IMR-90 (cell line): ENCODE measurements at regions not wholly inside any gene's neighbourhood (a gene's known extent, or its start where the extent isn't known, plus 50 kb on each side); places are given as distances from the start of the nearest gene placed in this dataset.
"Not testable (repeated sequence)": the region's sequence is repeated elsewhere in the genome, so short reads cannot be mapped to it uniquely, and the experiment has no call there.

Source experiments
- ATAC-seq: fragments of 200-7000 bp; cut with Tn5 transposase; 2 replicates; pipeline ENCODE4 v1.9.1; 2020; ENCODE audit warnings: low read depth, mild to moderate bottlenecking, moderate library complexity
- BruUV-seq: library from RNA; stranded (reverse); fragments of 400-500 nt; replicated peaks from 2 replicates; lab custom pipeline; 2021; lab: Mats Ljungman, UMichigan
- CTCF ChIA-PET: fragments of 300-600 bp; formaldehyde crosslinking; extraction: SDS; loops from one replicate; lab custom pipeline; 2021; ENCODE audit warnings: antibody characterized with exemption; lab: Yijun Ruan, JAX
- POLR2A ChIA-PET: fragments of 300-600 bp; sonication (Branson Sonifier 250); formaldehyde crosslinking; loops from one replicate; lab custom pipeline; 2022; ENCODE audit warnings: antibody characterized with exemption; ENCODE audit not compliant: unreplicated experiment; lab: Charles Lee
- DNase-seq: peaks from one replicate; pipeline ENCODE4 v3.0.0; 2013
- H2AFZ ChIP-seq: replicated peaks from 2 replicates; pipeline ENCODE3; 2013; ENCODE audit warnings: low read length, mild to moderate bottlenecking; ENCODE audit not compliant: poor library complexity
- H2AK5ac ChIP-seq: 2 replicates; pipeline ENCODE4 v1.6.1; 2013; ENCODE audit warnings: low read depth, low read length, inconsistent platforms
- H2AK9ac ChIP-seq: replicated peaks from 2 replicates; pipeline ENCODE3; 2013; ENCODE audit warnings: mild to moderate bottlenecking, low read depth, low read length, moderate library complexity; ENCODE audit not compliant: poor library complexity
- H2BK120ac ChIP-seq: 2 replicates; pipeline ENCODE4 v1.6.1; 2013; ENCODE audit warnings: low read depth, low read length, inconsistent platforms
- H2BK15ac ChIP-seq: 3 replicates; pipeline ENCODE4 v1.6.1; 2013; ENCODE audit warnings: low read depth, low read length, inconsistent platforms
- H2BK20ac ChIP-seq: 2 replicates; pipeline ENCODE4 v1.6.1; 2013; ENCODE audit warnings: low read depth, mild to moderate bottlenecking, inconsistent platforms, low read length, moderate library complexity
- H2BK5ac ChIP-seq: 2 replicates; pipeline ENCODE4 v1.6.1; 2013; ENCODE audit warnings: mild to moderate bottlenecking, low read depth, low read length, inconsistent platforms; ENCODE audit not compliant: poor library complexity, severe bottlenecking
- H3K14ac ChIP-seq: replicated peaks from 2 replicates; pipeline ENCODE4 v1.6.1; 2013; ENCODE audit warnings: low read depth, low read length, inconsistent platforms
- H3K18ac ChIP-seq: 2 replicates; pipeline ENCODE4 v1.6.1; 2013; ENCODE audit warnings: low read depth, low read length, control low read depth
- H3K23ac ChIP-seq: 2 replicates; pipeline ENCODE4 v1.6.1; 2013; ENCODE audit warnings: low read depth, low read length, inconsistent platforms
- H3K27ac ChIP-seq: 2 replicates; pipeline ENCODE4 v1.5.1; 2013; ENCODE audit warnings: mild to moderate bottlenecking, control low read depth, low read length; ENCODE audit not compliant: insufficient read depth
- H3K27me3 ChIP-seq: 2 replicates; pipeline ENCODE4 v1.6.1; 2013; ENCODE audit warnings: low read length; ENCODE audit not compliant: control insufficient read depth, insufficient read depth
- H3K36me3 ChIP-seq: 2 replicates; pipeline ENCODE4 v1.6.1; 2013; ENCODE audit warnings: low read length, mixed read lengths; ENCODE audit not compliant: control insufficient read depth, insufficient read depth
- H3K4ac ChIP-seq: 2 replicates; pipeline ENCODE4 v1.6.1; 2013; ENCODE audit warnings: low read depth, low read length, inconsistent platforms
- H3K4me1 ChIP-seq: 2 replicates; pipeline ENCODE4 v1.6.1; 2013; ENCODE audit warnings: low read length, mixed read lengths; ENCODE audit not compliant: control insufficient read depth, insufficient read depth
- H3K4me2 ChIP-seq: 2 replicates; pipeline ENCODE4 v1.6.1; 2013; ENCODE audit warnings: low read depth, mild to moderate bottlenecking, control low read depth, low read length, moderate library complexity
- H3K4me3 ChIP-seq: 2 replicates; pipeline ENCODE4 v1.5.1; 2013; ENCODE audit warnings: low read depth, mild to moderate bottlenecking, control low read depth, low read length, moderate library complexity; ENCODE audit not compliant: insufficient read depth
- H3K56ac ChIP-seq: 2 replicates; pipeline ENCODE4 v1.6.1; 2013; ENCODE audit warnings: low read length, inconsistent platforms; ENCODE audit not compliant: insufficient read depth; ENCODE audit errors: extremely low read depth
- H3K79me1 ChIP-seq, 2 experiments: 2 replicates each; pipeline ENCODE4 v1.6.1; 2013; ENCODE audit warnings: low read length in 2 of 2, inconsistent platforms in 1 of 2, low read depth in 1 of 2
- H3K9ac ChIP-seq: 2 replicates; pipeline ENCODE4 v1.6.1; 2013; ENCODE audit warnings: low read depth, low read length, control low read depth
- H3K9me1 ChIP-seq: 2 replicates; pipeline ENCODE4 v1.6.1; 2013; ENCODE audit warnings: low read length, inconsistent platforms; ENCODE audit not compliant: insufficient read depth
- H3K9me3 ChIP-seq: 2 replicates; pipeline ENCODE4 v1.6.1; 2013; ENCODE audit warnings: low read length; ENCODE audit not compliant: control insufficient read depth, insufficient read depth
- H4K20me1 ChIP-seq: 2 replicates; pipeline ENCODE4 v1.6.1; 2013; ENCODE audit warnings: low read length, inconsistent platforms; ENCODE audit not compliant: insufficient read depth
- H4K5ac ChIP-seq: 2 replicates; pipeline ENCODE4 v1.6.1; 2013; ENCODE audit warnings: mild to moderate bottlenecking, low read depth, low read length, control low read depth
- H4K8ac ChIP-seq, 2 experiments: 2 replicates each; pipeline ENCODE4 v1.6.1; 2013; ENCODE audit warnings: low read depth in 2 of 2, low read length in 2 of 2, control low read depth in 1 of 2, inconsistent platforms in 1 of 2
- H4K91ac ChIP-seq: 2 replicates; pipeline ENCODE4 v1.6.1; 2013; ENCODE audit warnings: low read depth, low read length, inconsistent platforms; ENCODE audit not compliant: insufficient read depth
- BHLHE40 ChIP-seq: fragments of 150-350 bp; IDR thresholded peaks from 2 replicates; pipeline ENCODE4 v1.6.1; 2016; ENCODE audit warnings: mild to moderate bottlenecking, low read depth, low read length
- CEBPB ChIP-seq: IDR thresholded peaks from 2 replicates; pipeline ENCODE4 v1.6.1; 2012; ENCODE audit warnings: low read depth, low read length, improper control_type of control experiment
- MAZ ChIP-seq: IDR thresholded peaks from 2 replicates; pipeline ENCODE4 v1.6.1; 2012; ENCODE audit warnings: low read depth, mild to moderate bottlenecking, low read length, improper control_type of control experiment, moderate library complexity, borderline replicate concordance
- MXI1 ChIP-seq: IDR thresholded peaks from 2 replicates; pipeline ENCODE4 v1.6.1; 2012; ENCODE audit warnings: low read depth, mild to moderate bottlenecking, low read length, moderate library complexity, borderline replicate concordance
- RCOR1 ChIP-seq: IDR thresholded peaks from 2 replicates; pipeline ENCODE4 v1.6.1; 2012; ENCODE audit warnings: mild to moderate bottlenecking, low read length, improper control_type of control experiment; ENCODE audit not compliant: insufficient replicate concordance
- WGBS, 2 experiments: methylation state at CpG; one replicate each; pipeline versions ENCODE4 v1.1.5 to v1.1.7; 2013; ENCODE audit warnings: missing lambda C conversion rate in 2 of 2; ENCODE audit not compliant: insufficient read length in 1 of 2; ENCODE audit errors: extremely low coverage in 2 of 2; 5-methylcytosine and 5-hydroxymethylcytosine counted together
- dilution Hi-C: fragments of 300-500 bp; cut with HindIII; formaldehyde crosslinking; loops from one replicate; pipeline ENCODE4 v1.14.3; 2018; ENCODE audit warnings: low sequenced_read_pairs; ENCODE audit not compliant: unreplicated experiment
- in situ Hi-C: fragments of 300-500 bp; cut with MboI; formaldehyde crosslinking; loops from 3 replicates; pipeline ENCODE4 v1.14.3; 2019; ENCODE audit warnings: low sequenced_read_pairs, inconsistent platforms, mixed read lengths
- intact Hi-C: fragments of 100-400 bp; cut with micrococcal nuclease; formaldehyde crosslinking; loops from 2 replicates; pipeline ENCODE4 v1.10.0; 2022
- TF ChIP-seq, protein P1 (sequence below): fragments of 150-350 bp; IDR thresholded peaks from 2 replicates; pipeline ENCODE4 v1.6.1; 2017; ENCODE audit warnings: mild to moderate bottlenecking, antibody characterized with exemption, low read length, low read depth

DNA sequence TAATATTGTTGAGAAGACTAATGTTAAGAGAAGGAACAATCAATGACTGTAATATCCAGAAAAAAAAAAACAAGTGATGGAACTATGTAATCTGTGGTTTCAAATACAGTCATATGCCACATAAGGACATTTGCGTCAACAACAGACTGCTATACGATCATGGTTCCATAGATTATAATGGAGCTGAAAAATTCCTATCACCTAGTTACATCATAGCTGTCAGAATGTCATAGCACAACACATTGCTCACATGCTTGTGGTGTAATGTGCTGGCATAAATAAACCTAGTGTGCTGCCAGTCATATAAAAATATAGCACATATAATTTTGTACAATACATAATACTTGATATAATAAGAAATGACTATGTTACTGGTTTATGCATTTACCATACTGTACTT lies 653.5 kb downstream of the TRHDE start:
- in situ Hi-C loops, result no loop called here
- Histone ChIP-seq H3K9ac (no peak overlapping the region), H2BK5ac (no peak overlapping the region), H3K27ac (no peak overlapping the region), H4K91ac (no peak overlapping the region), H3K23ac (no peak overlapping the region), H3K27me3 (no peaks in the 10 kb centered on the region), H3K9me1 (no peaks in the 10 kb centered on the region), H3K4me1 (no peaks in the 10 kb centered on the region), H2AFZ (no peak overlapping the region), H3K18ac (no peak overlapping the region), H3K14ac (no peak overlapping the region), H2AK5ac (no peak overlapping the region), H4K5ac (no peak overlapping the region), H2BK15ac (no peak overlapping the region), H4K20me1 (no peaks in the 10 kb centered on the region), H3K36me3 (no peaks in the 10 kb centered on the region), H2BK120ac (no peak overlapping the region), H3K79me1 (no peaks in the 10 kb centered on the region), H3K4me2 (no peak overlapping the region), H4K8ac (no peak overlapping the region), H3K4ac (no peak overlapping the region), H2AK9ac (no peak overlapping the region), H3K9me3 (no peaks in the 10 kb centered on the region; the same call in 1 of the 2 replicates), H3K4me3 (no peak overlapping the region), H3K56ac (no peak overlapping the region), H2BK20ac (no peak overlapping the region)
- BruUV-seq, result no TSS peak
- POLR2A ChIA-PET, result no interaction called here
- CTCF ChIA-PET, result no interaction called here
- WGBS, 2 experiments, result no CpG with 5 or more reads among the region's 2 CpGs
- TF ChIP-seq, protein P1, sequence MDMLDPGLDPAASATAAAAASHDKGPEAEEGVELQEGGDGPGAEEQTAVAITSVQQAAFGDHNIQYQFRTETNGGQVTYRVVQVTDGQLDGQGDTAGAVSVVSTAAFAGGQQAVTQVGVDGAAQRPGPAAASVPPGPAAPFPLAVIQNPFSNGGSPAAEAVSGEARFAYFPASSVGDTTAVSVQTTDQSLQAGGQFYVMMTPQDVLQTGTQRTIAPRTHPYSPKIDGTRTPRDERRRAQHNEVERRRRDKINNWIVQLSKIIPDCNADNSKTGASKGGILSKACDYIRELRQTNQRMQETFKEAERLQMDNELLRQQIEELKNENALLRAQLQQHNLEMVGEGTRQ, result no peak
- TF ChIP-seq RCOR1 (no peak), MXI1 (no peak), MAZ (no peak), CEBPB (no peak), BHLHE40 (no peak)
- ATAC-seq, result no peak
- dilution Hi-C loops, result no loop called here
- DNase-seq, result no peak
- intact Hi-C loops, result no loop called here

GRCh38 chr12:72931838-72932237 lies 659.7 kb downstream of the TRHDE start:
- dilution Hi-C loops, H4K8ac ChIP-seq, DNase-seq, H4K20me1 ChIP-seq, POLR2A ChIA-PET, H3K27me3 ChIP-seq, H3K4me1 ChIP-seq, H3K9ac ChIP-seq, H3K27ac ChIP-seq, H3K9me3 ChIP-seq, H3K9me1 ChIP-seq, BruUV-seq, H3K14ac ChIP-seq, H2AK9ac ChIP-seq, H3K4me3 ChIP-seq, H2BK20ac ChIP-seq, H2AFZ ChIP-seq, ATAC-seq, intact Hi-C loops, H3K79me1 ChIP-seq, H3K23ac ChIP-seq, H4K5ac ChIP-seq, H4K91ac ChIP-seq, H2AK5ac ChIP-seq, H2BK15ac ChIP-seq, H3K4me2 ChIP-seq, H2BK120ac ChIP-seq, H3K4ac ChIP-seq, H3K56ac ChIP-seq, in situ Hi-C loops, H2BK5ac ChIP-seq, H3K36me3 ChIP-seq, H3K18ac ChIP-seq, CTCF ChIA-PET: not testable (repeated sequence)
- WGBS, 2 experiments, result no CpG with 5 or more reads among the region's 7 CpGs
